ENCODE measurements at regions not wholly inside any gene's neighbourhood (a gene's known extent, or its start where the extent isn't known, plus 50 kb on each side); places are given as distances from the start of the nearest gene placed in this dataset.

DNA sequence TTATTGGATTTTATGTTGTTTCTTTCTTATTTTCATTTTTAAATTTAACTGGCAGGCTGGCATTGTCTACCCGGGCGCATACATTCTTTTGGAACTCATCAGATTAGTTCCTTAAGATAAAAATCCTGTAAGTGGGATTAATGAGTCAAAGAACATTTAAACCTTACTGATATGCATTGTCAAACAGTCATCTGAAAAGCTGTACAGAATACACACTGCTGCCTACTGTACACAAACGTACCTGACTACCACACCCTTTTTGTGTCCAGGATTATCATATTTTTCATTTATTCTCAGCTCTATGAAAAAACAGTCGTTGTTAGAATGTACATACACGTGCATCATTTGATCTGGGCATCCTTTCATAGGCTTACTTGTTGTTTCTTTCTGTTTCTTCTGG lies 358.3 kb downstream of the EFNB2 start:
- no peak for ATAC-seq
- no TSS peak for BruUV-seq (replicated peaks)

GRCh38 chr13:106176117-106176516 lies 359.3 kb downstream of the EFNB2 start:
- Histone ChIP-seq H3K36me3 (ENCODE audit: control insufficient read depth in 1 of 2, insufficient read depth in 2 of 2, low read length in 2 of 2) (no peaks in the 10 kb centered on the region), H3K4me2 (ENCODE audit: low read length) (no peak overlapping the region), H2AFZ (ENCODE audit: low read depth, low read length, poor library complexity, severe bottlenecking) (no peak overlapping the region), H3K79me2 (ENCODE audit: insufficient read depth, low read length) (no peaks in the 10 kb centered on the region), H3K27me3 (ENCODE audit: insufficient read depth, low read length) (no peaks in the 10 kb centered on the region), H3K9ac (ENCODE audit: low read length) (no peak overlapping the region), H3K9me3 (ENCODE audit: control insufficient read depth in 1 of 2, insufficient read depth in 1 of 2, low read depth in 1 of 2, low read length in 2 of 2) (peaks cover 0 to 7% of the 10 kb centered on the region in 2 experiments; a peak in 1 of 4 replicates), H4K20me1 (ENCODE audit: insufficient read depth) (no peaks in the 10 kb centered on the region), H3K4me1 (ENCODE audit: control insufficient read depth in 1 of 2, insufficient read depth in 2 of 2, low read length in 2 of 2) (peaks cover 0 to 5% of the 10 kb centered on the region in 2 experiments; a peak in 1 of 4 replicates), H3K27ac (ENCODE audit: low read depth, low read length) (no peak overlapping the region), H3K4me3 (replicated peaks in 1 of 2; ENCODE audit: low read depth in 1 of 2, low read length in 2 of 2) (no peak overlapping the region), H3K9me2 (ENCODE audit: insufficient read depth) (no peaks in the 10 kb centered on the region)
- no peak for DNase-seq (ENCODE audit: low read depth, low spot score)
- intact Hi-C loops (cut with micrococcal nuclease), result no loop called here
- no peak for ATAC-seq
- BruUV-seq (replicated peaks), result no TSS peak
- CTCF ChIA-PET, result no interaction called here
- POLR2A ChIA-PET, result interaction anchor here (1.5 kb wide), 1 partner anchor 25 kb away, joined by 4 read pairs; no protein-coding TSS in a partner anchor
- RAD21 ChIA-PET (ENCODE audit: low non-redundant PET in 1 of 2, low total read pairs in 2 of 2, uncharacterized antibody in 2 of 2, unreplicated experiment in 2 of 2), result no interaction called here
- TF ChIP-seq EZH2 (IDR thresholded peaks at IDR 0.05), result no peak
- no peak for TF ChIP-seq SP1 (IDR thresholded peaks at IDR 0.05; ENCODE audit: low read depth)
- no peak for TF ChIP-seq ZFX (IDR thresholded peaks at IDR 0.05)
- no peak for TF ChIP-seq JUND (IDR thresholded peaks at IDR 0.05)
- TF ChIP-seq FOSL1 (IDR thresholded peaks at IDR 0.05; ENCODE audit: low read depth), result no peak
- no peak for TF ChIP-seq YY1 (IDR thresholded peaks at IDR 0.05; ENCODE audit: extremely low read depth, insufficient replicate concordance, low read depth, low read length)
- TF ChIP-seq EGR1 (IDR thresholded peaks at IDR 0.05; ENCODE audit: low read depth), result no peak
- no peak for TF ChIP-seq POLR2AphosphoS5 (IDR thresholded peaks at IDR 0.05; ENCODE audit: low read depth, low read length)
- TF ChIP-seq REST (IDR thresholded peaks at IDR 0.05; ENCODE audit: low read depth), result no peak
- TF ChIP-seq ELF1 (IDR thresholded peaks at IDR 0.05; ENCODE audit: borderline replicate concordance, low read depth), result no peak
- no peak for TF ChIP-seq CBX3 (IDR thresholded peaks at IDR 0.05; ENCODE audit: low read depth)
- no peak for TF ChIP-seq TCF7L2 (IDR thresholded peaks at IDR 0.05; ENCODE audit: borderline replicate concordance, extremely low read depth, insufficient read depth, insufficient read length)
- TF ChIP-seq ZBTB33 (IDR thresholded peaks at IDR 0.05; ENCODE audit: extremely low read depth, insufficient replicate concordance, low read length), result no peak

More for the DNA sequence above, 358.3 kb downstream of the EFNB2 start:
- Histone ChIP-seq H3K4me1 (ENCODE audit: control insufficient read depth in 1 of 2, insufficient read depth in 2 of 2, low read length in 2 of 2) (peaks cover 2 to 11% of the 10 kb centered on the region in 2 experiments; a peak in 3 of 4 replicates), H3K9ac (ENCODE audit: low read length) (no peak overlapping the region), H3K36me3 (ENCODE audit: control insufficient read depth in 1 of 2, insufficient read depth in 2 of 2, low read length in 2 of 2) (no peaks in the 10 kb centered on the region), H3K27ac (ENCODE audit: low read depth, low read length) (no peak overlapping the region), H2AFZ (ENCODE audit: low read depth, low read length, poor library complexity, severe bottlenecking) (no peak overlapping the region), H4K20me1 (ENCODE audit: insufficient read depth) (no peaks in the 10 kb centered on the region), H3K27me3 (ENCODE audit: insufficient read depth, low read length) (no peaks in the 10 kb centered on the region), H3K9me3 (ENCODE audit: control insufficient read depth in 1 of 2, insufficient read depth in 1 of 2, low read depth in 1 of 2, low read length in 2 of 2) (peaks cover 0 to 7% of the 10 kb centered on the region in 2 experiments; a peak in 1 of 4 replicates), H3K4me2 (ENCODE audit: low read length) (no peak overlapping the region), H3K4me3 (replicated peaks in 1 of 2; ENCODE audit: low read depth in 1 of 2, low read length in 2 of 2) (no peak overlapping the region), H3K9me2 (ENCODE audit: insufficient read depth) (no peaks in the 10 kb centered on the region), H3K79me2 (ENCODE audit: insufficient read depth, low read length) (no peaks in the 10 kb centered on the region)
- DNase-seq (ENCODE audit: low read depth, low spot score), result no peak
- POLR2A ChIA-PET, result no interaction called here
- TF ChIP-seq SIN3A (IDR thresholded peaks at IDR 0.05; ENCODE audit: low read depth), result no peak
- no peak for TF ChIP-seq YY1 (IDR thresholded peaks at IDR 0.05; ENCODE audit: extremely low read depth, insufficient replicate concordance, low read depth, low read length)
- TF ChIP-seq ATF3 (IDR thresholded peaks at IDR 0.05), result no peak
- no peak for TF ChIP-seq EGR1 (IDR thresholded peaks at IDR 0.05; ENCODE audit: low read depth)
- TF ChIP-seq FOSL1 (IDR thresholded peaks at IDR 0.05; ENCODE audit: low read depth), result no peak
- TF ChIP-seq SRF (IDR thresholded peaks at IDR 0.05; ENCODE audit: low read depth), result no peak
- CTCF ChIA-PET, result no interaction called here
- intact Hi-C loops (cut with micrococcal nuclease), result no loop called here
- RAD21 ChIA-PET (ENCODE audit: low non-redundant PET in 1 of 2, low total read pairs in 2 of 2, uncharacterized antibody in 2 of 2, unreplicated experiment in 2 of 2), result no interaction called here

All from HCT116 (cell line).